Lower leg skin (tissue), 4 donors: ENCODE measurements at regions not wholly inside any gene's neighbourhood (a gene's known extent, or its start where the extent isn't known, plus 50 kb on each side); places are given as distances from the start of the nearest gene placed in this dataset.

Experiments
- DNase-seq, 2 donors: peaks; one replicate each; pipeline ENCODE4 v3.0.0-alpha.2; 2019; ENCODE audit warnings: low spot score in 2 of 2
- H3K4me3 ChIP-seq: fragments of 200-600 bp; sonication (generic); 2 replicates; pipeline ENCODE4 v1.5.1; 2017; ENCODE audit warnings: mild to moderate bottlenecking, low read depth; ENCODE audit not compliant: poor library complexity, severe bottlenecking
- POLR2A ChIP-seq, 2 donors: fragments of 450-650 bp; IDR thresholded peaks; one replicate each; pipeline ENCODE4 v1.6.1; 2016 to 2017; ENCODE audit warnings: antibody characterized with exemption in 2 of 2, mild to moderate bottlenecking in 1 of 2, moderate library complexity in 1 of 2
- WGBS, 2 donors: methylation state at CpG; one replicate each; pipeline ENCODE4 v1.1.5; 2018; 5-methylcytosine and 5-hydroxymethylcytosine counted together
- intact Hi-C: fragments of 100-400 bp; cut with DNase I; formaldehyde crosslinking; loops from one replicate; pipeline ENCODE4 v1.15.0; 2023; ENCODE audit warnings: low total_unique reads
- TF ChIP-seq, protein P1 (sequence below), 3 donors: fragments of 450-650 bp; IDR thresholded peaks; one replicate each; pipeline ENCODE4 v1.5.1; 2016; ENCODE audit warnings: antibody characterized with exemption in 3 of 3, mild to moderate bottlenecking in 3 of 3, moderate library complexity in 2 of 3

- H3K4me3 ChIP-seq, result no peak overlapping the region
- WGBS, 2 donors, result 96 to 100% methylated on average over 3 of the region's 3 CpGs
- TF ChIP-seq, protein P1, sequence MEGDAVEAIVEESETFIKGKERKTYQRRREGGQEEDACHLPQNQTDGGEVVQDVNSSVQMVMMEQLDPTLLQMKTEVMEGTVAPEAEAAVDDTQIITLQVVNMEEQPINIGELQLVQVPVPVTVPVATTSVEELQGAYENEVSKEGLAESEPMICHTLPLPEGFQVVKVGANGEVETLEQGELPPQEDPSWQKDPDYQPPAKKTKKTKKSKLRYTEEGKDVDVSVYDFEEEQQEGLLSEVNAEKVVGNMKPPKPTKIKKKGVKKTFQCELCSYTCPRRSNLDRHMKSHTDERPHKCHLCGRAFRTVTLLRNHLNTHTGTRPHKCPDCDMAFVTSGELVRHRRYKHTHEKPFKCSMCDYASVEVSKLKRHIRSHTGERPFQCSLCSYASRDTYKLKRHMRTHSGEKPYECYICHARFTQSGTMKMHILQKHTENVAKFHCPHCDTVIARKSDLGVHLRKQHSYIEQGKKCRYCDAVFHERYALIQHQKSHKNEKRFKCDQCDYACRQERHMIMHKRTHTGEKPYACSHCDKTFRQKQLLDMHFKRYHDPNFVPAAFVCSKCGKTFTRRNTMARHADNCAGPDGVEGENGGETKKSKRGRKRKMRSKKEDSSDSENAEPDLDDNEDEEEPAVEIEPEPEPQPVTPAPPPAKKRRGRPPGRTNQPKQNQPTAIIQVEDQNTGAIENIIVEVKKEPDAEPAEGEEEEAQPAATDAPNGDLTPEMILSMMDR (IDR thresholded peaks at IDR 0.05), result no peak
- TF ChIP-seq POLR2A (IDR thresholded peaks at IDR 0.05), result no peak
- no peak for DNase-seq
- intact Hi-C loops, result no loop called here
These were observed 247.2 kb downstream of the BMP4 start for GRCh38 chr14:53709381-53709780.

DNA sequence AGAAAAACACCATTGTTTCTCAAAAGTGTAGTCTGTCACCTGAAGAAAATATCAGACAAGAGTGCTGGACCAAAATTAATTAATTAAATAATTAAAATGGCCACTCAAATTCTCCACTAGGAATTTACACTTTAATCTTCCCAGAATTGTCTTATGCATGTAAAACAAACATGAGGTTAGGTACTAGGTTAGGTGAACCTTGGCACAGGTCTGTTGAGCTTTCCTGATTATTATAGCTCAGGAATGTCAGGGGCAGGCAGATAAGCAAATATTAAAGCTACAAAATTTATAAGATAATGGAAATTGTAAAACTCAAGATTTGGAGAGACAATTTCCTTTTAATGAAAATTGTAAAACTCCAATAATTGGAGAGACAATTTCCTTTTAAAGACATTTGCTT is 253.2 kb downstream of the BMP4 start:
- no peak overlapping the region for H3K4me3 ChIP-seq
- TF ChIP-seq POLR2A (IDR thresholded peaks at IDR 0.05), result no peak
- TF ChIP-seq, protein P1 (IDR thresholded peaks at IDR 0.05), result no peak
- intact Hi-C loops, result no loop called here
- no peak for DNase-seq

GRCh38 chr14:53701108-53701875 is 255.3 kb downstream of the BMP4 start:
- WGBS, 2 donors, result 56 to 89% methylated on average over 3 of the region's 3 CpGs
- H3K4me3 ChIP-seq, result no peak overlapping the region
- no peak for TF ChIP-seq POLR2A (IDR thresholded peaks at IDR 0.05)
- TF ChIP-seq, protein P1 (IDR thresholded peaks at IDR 0.05), result no peak
- DNase-seq, result no peak
- intact Hi-C loops, result no loop called here

DNA sequence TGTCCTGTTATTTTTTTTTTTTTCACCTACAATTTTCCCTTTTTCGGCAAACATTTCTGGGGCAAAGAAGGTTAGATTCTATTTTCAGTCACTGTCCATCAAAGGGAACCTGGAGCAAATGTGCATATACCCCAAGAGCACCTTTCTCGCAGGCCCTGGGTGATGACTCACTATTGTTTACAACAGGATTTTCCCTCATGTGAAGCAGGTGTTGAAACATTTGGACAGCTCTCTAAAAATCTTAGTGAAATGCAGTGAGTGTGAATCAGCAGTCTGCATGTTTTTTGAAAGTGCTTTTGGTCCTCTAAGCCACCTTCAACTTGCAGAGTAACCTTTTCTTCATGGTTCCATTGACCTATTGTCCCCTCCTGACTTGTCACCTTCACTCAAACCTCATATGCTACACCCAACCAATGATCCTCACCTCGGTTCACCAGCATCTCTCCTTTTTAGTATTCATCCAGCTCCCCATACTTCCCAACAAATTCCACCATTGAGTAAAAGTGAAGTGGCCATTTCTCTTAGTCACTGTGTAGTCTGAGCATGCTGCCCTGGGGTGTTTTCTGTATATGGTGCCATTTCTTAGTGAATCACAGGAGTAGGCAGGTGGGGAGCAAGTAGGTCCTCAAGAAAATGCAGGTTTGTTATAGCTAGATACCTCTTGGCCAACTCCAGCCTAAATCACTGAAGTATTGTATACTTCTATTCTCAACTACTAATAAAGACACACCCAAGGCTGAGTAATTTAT is 260.2 kb downstream of the BMP4 start:
- DNase-seq, result no peak
- intact Hi-C loops, result no loop called here
- TF ChIP-seq, protein P1 (IDR thresholded peaks at IDR 0.05), result no peak
- no peak overlapping the region for H3K4me3 ChIP-seq
- 75 to 83% methylated on average over 3 of the region's 3 CpGs for WGBS, 2 donors

- no peak overlapping the region for H3K4me3 ChIP-seq
- intact Hi-C loops, result no loop called here
- TF ChIP-seq, protein P1 (IDR thresholded peaks at IDR 0.05), result no peak
- no peak for TF ChIP-seq POLR2A (IDR thresholded peaks at IDR 0.05)
- no peak for DNase-seq
- 94 to 98% methylated on average over 2 of the region's 2 CpGs for WGBS, 2 donors
These were observed 260.9 kb downstream of the BMP4 start for GRCh38 chr14:53695692-53696214.
